ENCODE measurements at regions not wholly inside any gene's neighbourhood (a gene's known extent, or its start where the extent isn't known, plus 50 kb on each side); places are given as distances from the start of the nearest gene placed in this dataset.

- no peak overlapping the region for H3K4me3 Mint-ChIP-seq
- DNase-seq: no peak
- H3K36me3 Mint-ChIP-seq: no peaks in the 10 kb centered on the region
- H3K27ac Mint-ChIP-seq: no peak overlapping the region
- no peaks in the 10 kb centered on the region for H3K9me3 Mint-ChIP-seq
- H3K4me1 Mint-ChIP-seq: no peaks in the 10 kb centered on the region
- no peaks in the 10 kb centered on the region for H3K27me3 Mint-ChIP-seq
These were observed 1193.0 kb downstream of the SORCS1 start for GRCh38 chr10:105971460-105971859.

DNA sequence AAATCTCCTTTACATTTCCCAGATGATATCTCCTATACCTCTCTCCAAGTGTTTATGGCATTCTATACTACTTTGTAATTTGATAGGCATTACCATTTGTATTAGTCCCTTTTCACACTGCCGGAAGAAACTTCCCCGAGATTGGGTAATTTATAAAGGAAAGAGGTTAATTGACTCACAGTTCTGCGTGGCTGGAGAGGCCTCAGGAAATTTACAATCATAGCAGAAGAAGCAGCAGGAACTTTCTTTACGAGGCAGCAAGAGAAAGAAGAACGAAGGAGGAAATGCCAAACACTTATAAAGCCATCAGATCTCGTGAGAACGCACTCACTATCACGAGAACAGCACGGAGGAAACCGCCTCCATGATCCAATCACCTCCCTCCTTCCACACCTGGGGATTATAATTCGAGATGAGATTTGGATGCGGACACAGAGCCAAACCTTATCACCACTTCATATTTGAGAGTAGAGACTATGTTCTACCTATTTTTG, 1194.6 kb downstream of the SORCS1 start:
- H3K4me1 Mint-ChIP-seq: no peaks in the 10 kb centered on the region

GRCh38 chr10:105968666-105969065, 1195.8 kb downstream of the SORCS1 start:
- H3K4me1 Mint-ChIP-seq: no peaks in the 10 kb centered on the region
- no peak for DNase-seq
- no peaks in the 10 kb centered on the region for H3K27me3 Mint-ChIP-seq
- no peaks in the 10 kb centered on the region for H3K9me3 Mint-ChIP-seq
- no peaks in the 10 kb centered on the region for H3K36me3 Mint-ChIP-seq
- H3K27ac Mint-ChIP-seq: no peak overlapping the region
- no peak overlapping the region for H3K4me3 Mint-ChIP-seq

More for the DNA sequence above, 1194.6 kb downstream of the SORCS1 start:
- no peaks in the 10 kb centered on the region for H3K27me3 Mint-ChIP-seq
- DNase-seq: no peak
- H3K36me3 Mint-ChIP-seq: no peaks in the 10 kb centered on the region
- H3K9me3 Mint-ChIP-seq: no peaks in the 10 kb centered on the region
- no peak overlapping the region for H3K4me3 Mint-ChIP-seq
- H3K27ac Mint-ChIP-seq: no peak overlapping the region

DNA sequence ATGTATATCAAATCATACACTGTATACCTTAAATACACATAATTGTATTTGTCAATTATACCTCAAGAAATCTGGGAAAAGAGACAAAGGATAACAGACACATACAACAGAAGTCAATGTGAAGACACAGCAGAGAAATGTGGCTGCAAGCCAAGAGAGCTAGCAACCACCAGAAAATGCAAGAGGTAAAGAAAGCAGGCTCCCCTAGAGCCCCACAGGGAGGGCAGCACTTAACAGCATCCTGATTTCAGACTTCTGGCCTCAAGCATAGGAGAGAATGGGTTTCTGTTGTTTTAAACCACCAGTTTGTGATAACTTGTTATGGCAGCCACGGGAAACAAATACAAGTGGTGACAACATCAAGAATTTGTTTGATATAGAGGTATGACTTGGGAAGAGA, 1197.2 kb downstream of the SORCS1 start:
- Mint-ChIP-seq H3K4me3 (no peak overlapping the region), H3K36me3 (no peaks in the 10 kb centered on the region), H3K27me3 (no peaks in the 10 kb centered on the region), H3K27ac (no peak overlapping the region), H3K9me3 (no peaks in the 10 kb centered on the region), H3K4me1 (no peaks in the 10 kb centered on the region)
- no peak for DNase-seq

- H3K9me3 Mint-ChIP-seq: no peaks in the 10 kb centered on the region
- DNase-seq: no peak
- no peaks in the 10 kb centered on the region for H3K4me1 Mint-ChIP-seq
- no peak overlapping the region for H3K4me3 Mint-ChIP-seq
- H3K27ac Mint-ChIP-seq: no peak overlapping the region
- H3K27me3 Mint-ChIP-seq: no peaks in the 10 kb centered on the region
- H3K36me3 Mint-ChIP-seq: no peaks in the 10 kb centered on the region
These were observed 1199.4 kb downstream of the SORCS1 start for GRCh38 chr10:105965141-105965540.

- DNase-seq: no peak
These were observed 1200.5 kb downstream of the SORCS1 start for GRCh38 chr10:105964009-105964408.

GRCh38 chr10:105963334-105963884, 1201.1 kb downstream of the SORCS1 start:
- Mint-ChIP-seq H3K4me1 (no peaks in the 10 kb centered on the region), H3K27ac (no peak overlapping the region), H3K36me3 (no peaks in the 10 kb centered on the region), H3K4me3 (no peak overlapping the region), H3K9me3 (no peaks in the 10 kb centered on the region), H3K27me3 (no peaks in the 10 kb centered on the region)
- no peak for DNase-seq

More at GRCh38 chr10:105964009-105964408, 1200.5 kb downstream of the SORCS1 start:
- no peak overlapping the region for H3K27ac Mint-ChIP-seq
- no peaks in the 10 kb centered on the region for H3K4me1 Mint-ChIP-seq
- H3K9me3 Mint-ChIP-seq: no peaks in the 10 kb centered on the region
- H3K4me3 Mint-ChIP-seq: no peak overlapping the region
- no peaks in the 10 kb centered on the region for H3K36me3 Mint-ChIP-seq
- H3K27me3 Mint-ChIP-seq: no peaks in the 10 kb centered on the region

- Mint-ChIP-seq H3K27ac (no peak overlapping the region), H3K4me1 (no peaks in the 10 kb centered on the region), H3K4me3 (no peak overlapping the region), H3K36me3 (no peaks in the 10 kb centered on the region), H3K9me3 (no peaks in the 10 kb centered on the region), H3K27me3 (no peaks in the 10 kb centered on the region)
- no peak for DNase-seq
These were observed 1208.0 kb downstream of the SORCS1 start for GRCh38 chr10:105956550-105956949.

DNA sequence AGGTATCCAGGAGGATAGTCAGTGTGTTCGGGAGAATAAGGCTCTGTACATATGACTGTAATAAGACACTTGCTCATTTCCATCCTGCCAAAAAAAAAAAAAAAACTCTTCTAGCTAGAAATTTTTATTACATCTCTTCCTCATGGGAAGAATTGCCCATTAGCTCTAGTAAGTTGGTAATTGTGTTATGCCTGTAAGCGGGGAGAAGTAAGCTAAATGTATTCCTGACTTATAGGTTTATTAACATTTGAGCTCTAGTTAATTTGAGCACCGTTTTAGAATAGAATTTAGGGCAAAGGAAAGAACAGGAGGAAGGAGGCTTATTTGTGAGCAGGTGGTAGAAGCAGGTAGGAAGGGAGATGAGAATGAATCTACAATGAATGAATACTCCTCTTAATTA, 1210.6 kb downstream of the SORCS1 start:
- no peak for DNase-seq
- no peaks in the 10 kb centered on the region for H3K9me3 Mint-ChIP-seq
- no peak overlapping the region for H3K27ac Mint-ChIP-seq
- no peaks in the 10 kb centered on the region for H3K36me3 Mint-ChIP-seq
- no peaks in the 10 kb centered on the region for H3K4me1 Mint-ChIP-seq
- H3K4me3 Mint-ChIP-seq: no peak overlapping the region
- no peaks in the 10 kb centered on the region for H3K27me3 Mint-ChIP-seq

DNA sequence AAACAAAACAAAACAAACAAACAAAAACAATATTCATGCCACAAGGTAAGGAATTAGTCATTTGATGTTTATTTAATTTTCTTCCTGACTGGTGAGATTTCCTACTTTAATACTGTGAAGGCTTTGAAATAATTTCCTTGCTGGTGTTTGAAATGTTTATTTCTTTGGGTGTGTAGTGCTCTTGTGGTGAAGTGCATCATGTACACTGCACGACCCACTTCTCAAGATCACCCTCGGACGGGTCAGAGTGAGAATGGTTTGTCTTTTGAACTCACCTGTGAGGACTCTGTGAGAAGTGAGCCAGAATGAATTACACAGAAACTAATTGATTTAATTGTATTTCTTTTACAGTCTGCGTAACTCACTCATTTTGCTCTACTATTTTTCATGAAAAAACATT, 1211.5 kb downstream of the SORCS1 start:
- Mint-ChIP-seq H3K27ac (no peak overlapping the region), H3K36me3 (no peaks in the 10 kb centered on the region), H3K4me3 (no peak overlapping the region), H3K9me3 (no peaks in the 10 kb centered on the region), H3K27me3 (no peaks in the 10 kb centered on the region), H3K4me1 (no peaks in the 10 kb centered on the region)
- no peak for DNase-seq

DNA sequence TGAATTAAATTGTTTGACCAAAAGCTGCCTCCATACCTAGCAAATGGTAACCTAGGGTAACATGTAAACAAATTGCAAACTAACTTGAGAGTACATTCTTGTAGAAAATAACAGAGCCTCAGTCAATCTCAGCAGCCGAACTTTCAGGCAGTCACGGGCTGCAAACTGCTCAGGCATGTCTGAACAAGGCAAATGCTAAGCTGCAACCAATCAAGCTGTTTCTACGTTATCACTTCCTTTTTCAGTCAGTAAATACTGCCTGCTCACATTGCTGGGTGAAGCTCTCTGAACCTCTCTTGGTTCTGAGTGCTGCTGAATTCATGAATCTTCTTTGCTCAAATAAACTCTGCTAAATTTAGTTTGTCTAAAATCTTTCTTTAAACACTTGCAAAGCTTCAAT, 1212.4 kb downstream of the SORCS1 start:
- H3K27me3 Mint-ChIP-seq: no peaks in the 10 kb centered on the region

DNA sequence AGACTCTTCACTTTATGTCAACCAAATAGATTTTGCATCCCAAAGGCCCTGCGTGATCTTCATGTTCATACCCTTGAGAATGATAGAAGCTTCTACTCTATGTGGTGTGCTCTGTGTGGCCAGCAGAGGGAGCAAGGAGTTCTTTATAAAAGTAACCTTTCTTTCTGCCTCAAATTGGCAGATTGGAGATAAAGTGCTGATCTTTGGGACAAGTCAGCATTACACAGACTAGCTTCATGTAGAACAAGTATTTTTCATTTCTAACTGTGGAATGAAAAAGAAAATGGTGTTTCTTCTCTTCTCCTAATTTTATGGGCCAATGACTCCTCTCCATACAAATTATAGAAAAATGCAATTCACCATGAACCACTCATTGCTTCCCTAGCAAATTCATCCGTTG, 1214.1 kb downstream of the SORCS1 start:
- Mint-ChIP-seq H3K27me3 (no peaks in the 10 kb centered on the region), H3K9me3 (no peaks in the 10 kb centered on the region), H3K4me1 (no peaks in the 10 kb centered on the region), H3K36me3 (no peaks in the 10 kb centered on the region), H3K4me3 (no peak overlapping the region), H3K27ac (no peak overlapping the region)
- peak; percentile 3 for DNase-seq

More for the DNA sequence above, 1212.4 kb downstream of the SORCS1 start:
- Mint-ChIP-seq H3K4me3 (no peak overlapping the region), H3K27ac (no peak overlapping the region), H3K9me3 (no peaks in the 10 kb centered on the region), H3K4me1 (no peaks in the 10 kb centered on the region), H3K36me3 (no peaks in the 10 kb centered on the region)
- DNase-seq: no peak

- Mint-ChIP-seq H3K27ac (no peak overlapping the region), H3K9me3 (no peaks in the 10 kb centered on the region), H3K4me3 (no peak overlapping the region), H3K27me3 (no peaks in the 10 kb centered on the region), H3K4me1 (no peaks in the 10 kb centered on the region), H3K36me3 (no peaks in the 10 kb centered on the region)
- DNase-seq: no peak
These were observed 1214.8 kb downstream of the SORCS1 start for GRCh38 chr10:105949721-105950120.

- Mint-ChIP-seq H3K9me3 (peaks cover 6% of the 10 kb centered on the region), H3K27me3 (no peaks in the 10 kb centered on the region), H3K36me3 (no peaks in the 10 kb centered on the region), H3K27ac (no peak overlapping the region), H3K4me1 (no peaks in the 10 kb centered on the region), H3K4me3 (no peak overlapping the region)
- no peak for DNase-seq
These were observed 1239.3 kb downstream of the SORCS1 start for GRCh38 chr10:105925045-105925785.

- Mint-ChIP-seq H3K27ac (no peak overlapping the region), H3K4me1 (no peaks in the 10 kb centered on the region), H3K27me3 (no peaks in the 10 kb centered on the region), H3K9me3 (no peaks in the 10 kb centered on the region), H3K36me3 (no peaks in the 10 kb centered on the region), H3K4me3 (no peak overlapping the region)
- no peak for DNase-seq
These were observed 1243.2 kb downstream of the SORCS1 start for GRCh38 chr10:105921348-105921747.

GRCh38 chr10:105914432-105914831, 1250.1 kb downstream of the SORCS1 start:
- H3K4me1 Mint-ChIP-seq: no peaks in the 10 kb centered on the region
- no peaks in the 10 kb centered on the region for H3K36me3 Mint-ChIP-seq
- no peak for DNase-seq
- no peaks in the 10 kb centered on the region for H3K9me3 Mint-ChIP-seq
- no peak overlapping the region for H3K27ac Mint-ChIP-seq
- H3K27me3 Mint-ChIP-seq: no peaks in the 10 kb centered on the region
- H3K4me3 Mint-ChIP-seq: no peak overlapping the region
